Kidney capillary endothelial cell (primary cell): ENCODE measurements at regions not wholly inside any gene's neighbourhood (a gene's known extent, or its start where the extent isn't known, plus 50 kb on each side); places are given as distances from the start of the nearest gene placed in this dataset.

Source experiments
- DNase-seq: peaks from one replicate; pipeline ENCODE4 v3.0.0-alpha.2; 2018; ENCODE audit warnings: low spot score

DNA sequence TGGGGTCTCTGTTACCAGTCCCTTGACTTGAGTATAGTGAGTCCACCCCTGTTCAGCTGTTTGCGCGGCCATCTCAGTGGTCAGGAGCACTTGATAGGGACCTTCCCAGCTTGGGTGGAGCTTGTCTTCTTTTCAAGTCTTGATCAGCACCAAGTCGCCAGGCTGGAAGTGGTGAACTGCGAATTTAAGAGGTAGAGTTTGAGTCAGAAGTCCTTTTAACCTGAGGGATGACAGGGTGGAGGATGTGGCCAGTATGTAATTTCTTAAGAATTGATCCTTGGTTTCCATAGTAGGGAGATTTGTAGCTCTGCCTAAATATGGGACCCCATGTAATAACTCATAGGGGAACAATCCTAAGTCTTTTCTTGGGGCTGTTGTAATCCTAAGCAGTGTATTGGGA lies 86.3 kb upstream of the XCR1 start:
- DNase-seq: no peak

DNA sequence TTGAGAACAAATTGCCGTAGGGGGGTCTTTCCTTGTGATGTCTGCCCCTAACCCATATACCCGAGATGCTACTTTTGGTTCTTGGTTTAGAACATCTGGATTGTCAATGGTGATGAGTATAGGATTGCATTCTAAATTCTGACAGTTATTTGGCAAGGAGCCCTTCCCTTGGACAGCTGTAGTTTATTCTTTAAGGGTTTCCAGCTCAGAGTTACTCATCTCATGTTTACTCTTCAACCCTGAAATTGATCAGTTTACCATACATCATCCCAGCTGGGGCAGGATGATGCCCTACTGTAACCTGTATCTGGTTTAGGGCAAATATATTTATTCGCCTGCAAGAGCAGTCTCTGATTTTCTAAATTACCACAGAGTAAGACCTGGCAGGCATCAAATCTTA lies 85.7 kb upstream of the XCR1 start:
- no peak for DNase-seq

- no peak for DNase-seq
Observed at GRCh38 chr3:46112296-46112695, 85.0 kb upstream of the XCR1 start.

DNA sequence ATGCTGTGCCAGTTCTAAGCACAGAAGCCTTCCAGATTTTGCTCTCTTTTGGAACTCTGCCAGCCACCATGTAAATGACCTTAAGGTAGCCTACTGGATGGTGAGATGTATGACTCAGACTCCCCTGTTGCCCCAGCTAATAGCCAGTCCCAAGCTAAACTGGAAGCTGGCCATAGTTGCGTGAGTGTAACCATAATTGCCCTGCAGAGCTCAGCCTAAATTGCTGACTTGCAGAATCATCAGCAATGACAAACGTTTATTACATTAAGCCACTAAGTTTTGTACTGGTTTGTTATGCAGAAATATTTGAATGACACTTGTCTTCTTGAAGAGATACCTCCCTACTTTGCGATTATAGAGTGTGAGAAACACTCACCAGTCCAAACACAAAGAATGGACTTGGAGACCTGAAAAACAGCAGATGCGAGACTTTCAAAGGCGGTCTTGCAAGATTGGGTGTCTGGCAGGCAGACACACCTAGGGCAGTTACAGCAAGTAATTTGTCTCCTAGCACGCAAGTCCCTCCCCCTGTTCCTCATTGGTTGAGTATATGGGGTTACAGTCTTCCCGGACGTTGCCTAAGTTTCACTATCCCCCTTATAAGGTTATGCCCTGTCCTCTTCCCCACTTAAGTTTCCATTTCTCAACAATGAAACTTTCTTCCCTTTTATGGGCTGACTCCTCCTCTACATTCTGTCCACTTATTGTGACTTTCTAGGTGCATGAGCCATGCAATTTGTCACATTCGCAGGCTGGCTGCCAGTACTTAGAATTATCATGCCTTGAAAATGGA lies 83.6 kb upstream of the XCR1 start:
- no peak for DNase-seq

DNA sequence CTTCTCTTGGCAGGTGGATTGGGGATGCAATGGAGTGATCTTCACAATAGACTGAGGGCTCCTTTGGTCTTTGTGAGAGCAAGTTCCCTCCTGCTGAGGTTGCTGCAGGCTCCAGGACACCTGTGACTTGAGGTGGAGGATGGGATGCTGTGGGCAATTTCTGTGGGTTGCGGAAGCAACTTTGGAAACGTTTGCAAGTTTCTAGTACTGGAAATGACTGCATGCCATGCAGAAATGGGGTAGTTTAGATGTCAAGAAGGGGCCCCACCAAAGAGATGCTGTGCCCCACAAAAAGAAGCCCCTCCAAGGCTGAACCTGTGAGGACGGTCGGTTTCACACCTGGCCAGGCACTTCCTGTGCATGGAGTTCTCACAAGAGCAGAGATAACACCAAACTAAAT lies 80.4 kb upstream of the XCR1 start:
- no peak for DNase-seq

- DNase-seq: no peak
Observed at GRCh38 chr3:46105306-46105919, 78.1 kb upstream of the XCR1 start.

DNA sequence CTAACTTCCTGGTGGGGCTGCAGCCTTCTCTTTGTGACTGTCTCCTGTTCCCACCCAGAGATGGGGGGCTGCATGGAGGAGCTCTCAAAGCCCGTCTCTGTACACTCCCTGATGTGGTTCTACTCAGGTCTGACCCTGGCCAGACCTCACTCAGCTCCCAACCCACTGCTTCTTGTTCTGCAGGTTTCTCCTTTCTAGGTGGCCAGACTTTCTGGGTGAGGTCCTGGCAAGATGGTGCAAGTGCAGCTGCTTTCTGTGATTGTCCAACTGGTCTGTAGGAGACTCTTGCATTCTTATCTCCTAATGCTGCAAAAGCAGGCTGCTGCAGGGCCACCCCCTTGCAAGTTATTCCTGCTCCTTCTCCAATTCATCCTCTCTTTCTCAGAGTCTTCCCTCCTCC lies 77.4 kb upstream of the XCR1 start:
- DNase-seq: no peak

DNA sequence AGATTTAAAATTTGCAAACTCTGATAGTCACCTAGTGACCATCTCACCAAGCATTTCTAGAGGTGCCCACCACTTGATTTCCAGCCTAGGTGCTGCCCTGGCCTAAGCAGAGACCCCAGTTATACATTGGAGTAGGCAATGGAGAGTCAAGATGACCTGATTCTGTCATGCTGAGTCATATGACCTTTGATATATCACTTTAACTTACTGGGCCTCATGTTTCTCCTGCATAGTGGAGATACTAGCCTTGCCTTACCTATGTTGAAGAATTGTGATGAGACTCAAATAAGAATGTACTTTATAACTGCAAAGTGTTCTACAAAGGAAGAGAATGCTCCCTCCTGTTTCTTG lies 75.5 kb upstream of the XCR1 start:
- no peak for DNase-seq

- DNase-seq: no peak
Observed at GRCh38 chr3:46102059-46102779, 74.9 kb upstream of the XCR1 start.

DNA sequence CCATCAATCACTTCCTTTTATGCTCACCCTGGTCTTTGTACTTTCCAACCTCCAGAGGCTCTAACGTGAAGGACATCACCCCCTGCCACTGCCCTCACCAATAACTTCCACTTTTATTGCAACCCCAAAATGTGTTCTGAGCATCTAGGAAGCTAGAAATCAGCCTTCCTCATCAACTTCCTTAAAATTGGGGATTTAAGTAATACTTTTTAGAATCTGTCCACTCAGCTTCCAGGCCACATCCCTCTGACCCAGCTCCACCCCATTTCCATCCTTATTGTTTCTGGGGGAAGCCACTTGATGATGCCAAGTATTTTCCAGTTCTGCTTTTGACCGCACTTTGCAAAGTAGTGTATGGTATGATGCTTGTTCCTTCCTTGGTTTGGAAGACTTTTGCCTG lies 73.5 kb upstream of the XCR1 start:
- DNase-seq: no peak

- no peak for DNase-seq
Observed at GRCh38 chr3:46098319-46098761, 71.1 kb upstream of the XCR1 start.

DNA sequence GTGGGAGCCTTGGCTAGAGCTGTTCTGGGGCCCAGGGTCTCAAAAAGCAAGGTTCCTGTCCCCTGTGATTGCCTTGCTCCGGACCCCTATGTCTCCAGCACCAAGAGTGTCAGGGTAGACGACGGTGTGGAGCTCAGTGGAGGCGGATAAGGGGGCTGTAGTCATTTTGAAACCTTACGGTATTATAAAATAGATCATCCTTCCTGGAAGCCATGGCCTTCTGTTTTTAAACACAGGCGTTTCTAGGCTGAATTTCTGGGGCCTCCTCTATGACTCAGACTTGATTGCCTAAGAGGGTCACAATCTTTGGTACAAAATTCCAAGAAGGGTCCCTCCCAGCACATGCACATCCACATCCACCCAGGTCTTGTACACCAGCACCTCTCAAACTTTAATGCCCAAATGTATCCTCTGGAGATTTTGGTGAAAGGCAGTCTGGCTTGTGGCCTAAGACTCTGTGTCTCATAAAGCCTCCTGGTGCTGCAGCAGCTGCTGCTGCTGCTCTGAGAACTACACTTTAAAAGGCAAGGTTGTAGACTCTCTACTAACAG lies 70.5 kb upstream of the XCR1 start:
- no peak for DNase-seq

- DNase-seq: no peak
Observed at GRCh38 chr3:46096781-46097180, 69.5 kb upstream of the XCR1 start.

DNA sequence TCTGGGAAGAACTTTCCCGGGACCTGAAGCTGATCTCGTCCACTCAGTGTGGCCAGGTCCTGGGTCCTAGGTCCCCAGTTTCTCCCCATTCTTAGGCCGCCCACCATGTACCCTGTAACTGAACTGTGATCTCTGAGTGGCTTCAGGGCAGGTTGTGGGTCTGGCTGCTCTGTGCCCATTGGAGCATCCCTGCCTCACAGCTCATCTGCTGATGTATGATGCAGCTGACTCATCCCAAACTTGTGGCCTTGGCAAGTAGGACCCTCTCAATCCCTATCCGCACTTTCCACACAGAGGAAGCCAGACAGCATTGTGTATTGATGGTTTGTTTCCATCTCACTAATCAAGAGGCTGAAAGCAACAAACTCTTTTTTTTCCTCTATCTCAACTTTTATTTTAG lies 69.1 kb upstream of the XCR1 start:
- no peak for DNase-seq

DNA sequence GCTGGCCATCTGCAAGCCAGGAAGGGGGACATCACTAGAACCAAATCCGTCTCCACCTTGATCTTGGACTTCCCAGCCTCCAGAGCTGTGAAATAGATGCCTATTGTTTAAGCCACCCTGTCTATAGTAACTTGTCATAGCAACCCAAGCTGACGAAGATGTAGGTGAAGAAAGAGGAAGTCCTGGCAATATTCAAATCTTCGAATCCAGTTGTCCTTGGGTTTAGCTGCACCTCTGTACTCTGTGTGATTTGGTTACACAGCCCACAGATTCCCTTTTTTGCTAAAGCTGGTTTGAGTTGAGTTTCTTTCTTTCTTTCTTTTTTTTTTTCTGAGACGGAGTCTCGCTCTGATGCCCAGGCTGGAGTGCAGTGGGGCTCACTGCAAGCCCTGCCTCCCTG lies 68.0 kb upstream of the XCR1 start:
- DNase-seq: no peak

DNA sequence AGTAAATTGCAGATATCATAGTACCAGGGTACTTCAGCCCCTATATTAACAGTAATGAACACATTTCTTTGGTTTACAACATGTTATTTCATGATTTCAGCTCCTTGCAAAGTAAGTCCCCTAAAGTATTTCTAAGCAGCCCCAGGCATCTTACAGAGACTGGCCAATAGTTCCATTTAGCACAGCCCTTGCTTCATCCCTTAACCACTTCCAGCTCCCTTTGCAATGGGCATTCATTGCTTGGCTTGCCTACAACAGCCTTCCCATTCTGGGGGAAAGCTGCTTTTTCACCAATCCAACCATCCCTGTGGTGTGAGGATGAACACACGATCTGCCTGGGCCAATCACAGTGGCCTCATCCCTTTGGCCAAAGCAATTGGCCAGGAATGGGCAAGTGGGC lies 67.2 kb upstream of the XCR1 start:
- DNase-seq: no peak

GRCh38 chr3:46093966-46094365 lies 66.7 kb upstream of the XCR1 start:
- DNase-seq: no peak

GRCh38 chr3:46093327-46093942 lies 66.2 kb upstream of the XCR1 start:
- DNase-seq: no peak

DNA sequence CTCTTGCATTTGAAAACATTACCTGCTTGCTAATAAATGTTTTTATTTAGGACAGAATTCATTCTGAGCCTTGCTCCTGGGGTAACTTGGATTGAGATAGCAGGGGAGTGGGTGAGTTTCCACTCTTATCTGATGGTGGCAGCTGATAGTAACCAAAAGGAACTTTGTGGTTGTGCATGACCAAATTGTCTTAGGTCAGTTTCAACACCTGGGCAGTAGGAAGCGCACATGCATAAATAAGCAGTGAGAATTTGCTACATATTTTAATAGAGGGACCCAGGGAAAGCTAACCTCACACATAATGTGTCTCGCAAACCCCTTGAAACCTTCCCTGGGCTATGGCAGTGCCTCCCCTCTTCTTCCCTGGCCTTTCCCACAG lies 65.4 kb upstream of the XCR1 start:
- no peak for DNase-seq

GRCh38 chr3:46091741-46092701 lies 64.7 kb upstream of the XCR1 start:
- DNase-seq: no peak

DNA sequence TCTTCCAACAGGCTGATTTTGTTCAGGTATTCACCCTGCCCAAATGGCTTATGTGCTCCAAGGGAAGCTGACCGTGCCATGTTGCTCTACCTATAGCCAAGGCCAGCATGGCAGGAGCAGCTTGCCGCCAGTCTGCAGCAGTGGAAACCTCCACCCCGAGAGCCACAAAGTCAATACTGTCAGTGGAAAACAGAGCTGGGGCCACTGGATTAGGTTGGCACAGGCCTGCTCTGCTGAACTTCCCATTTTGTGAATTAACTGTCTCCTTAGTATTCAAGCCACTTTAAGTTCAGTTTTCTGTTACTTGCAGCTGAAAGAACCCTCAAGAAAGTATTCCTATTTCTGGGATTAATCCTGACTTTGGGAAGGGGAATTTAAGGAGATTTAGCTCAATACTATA lies 63.8 kb upstream of the XCR1 start:
- DNase-seq: no peak
